GM23338 (cell line): ENCODE measurements at regions not wholly inside any gene's neighbourhood (a gene's known extent, or its start where the extent isn't known, plus 50 kb on each side); places are given as distances from the start of the nearest gene placed in this dataset.

Experiments used
- ATAC-seq: fragments of 200-7000 bp; cut with Tn5 transposase; 3 replicates; pipeline ENCODE4 v1.9.1; 2020
- DNase-seq: peaks from one replicate; pipeline ENCODE4 v3.0.0-alpha.2; 2015; ENCODE audit warnings: low spot score
- H2AFZ ChIP-seq: fragments of 200-600 bp; sonication (generic); 2 replicates; pipeline ENCODE4 v1.8.0; 2016; ENCODE audit warnings: antibody characterized with exemption, mild to moderate bottlenecking, moderate library complexity
- H3F3A ChIP-seq: fragments of 200-600 bp; sonication (generic); replicated peaks from 2 replicates; pipeline ENCODE4 v1.8.0; 2017; ENCODE audit warnings: antibody characterized with exemption, mixed run types, low read depth
- H3K27ac ChIP-seq: fragments of 200-600 bp; sonication (generic); 2 replicates; pipeline ENCODE4 v1.6.1; 2016; ENCODE audit warnings: low read depth
- H3K27me3 ChIP-seq: fragments of 200-600 bp; sonication (generic); 2 replicates; pipeline ENCODE4 v1.8.0; 2016; ENCODE audit warnings: mild to moderate bottlenecking, mixed run types, moderate library complexity; ENCODE audit not compliant: insufficient read depth
- H3K36me3 ChIP-seq: fragments of 200-600 bp; sonication (generic); 2 replicates; pipeline ENCODE4 v1.8.0; 2016; ENCODE audit warnings: mild to moderate bottlenecking; ENCODE audit not compliant: insufficient read depth
- H3K4me1 ChIP-seq: fragments of 200-600 bp; sonication (generic); 2 replicates; pipeline ENCODE4 v1.8.0; 2016; ENCODE audit warnings: mild to moderate bottlenecking, moderate library complexity; ENCODE audit not compliant: insufficient read depth
- H3K4me2 ChIP-seq: fragments of 200-600 bp; sonication (generic); 2 replicates; pipeline ENCODE4 v1.7.1; 2017; ENCODE audit warnings: mixed run types
- H3K4me3 ChIP-seq: fragments of 200-600 bp; sonication (generic); 2 replicates; pipeline ENCODE4 v1.6.1; 2016; ENCODE audit warnings: mixed run types
- H3K79me2 ChIP-seq: fragments of 200-600 bp; sonication (generic); replicated peaks from 2 replicates; pipeline ENCODE4 v1.8.0; 2017; ENCODE audit warnings: mild to moderate bottlenecking; ENCODE audit not compliant: insufficient read depth
- H3K9me2 ChIP-seq: fragments of 200-600 bp; sonication (generic); 2 replicates; pipeline ENCODE4 v1.8.0; 2017; ENCODE audit not compliant: insufficient read depth
- H4K20me1 ChIP-seq: fragments of 200-600 bp; sonication (generic); replicated peaks from 2 replicates; pipeline ENCODE4 v1.8.0; 2017; ENCODE audit warnings: mild to moderate bottlenecking; ENCODE audit not compliant: insufficient read depth
- H3K27ac Mint-ChIP-seq: 2 replicates; pipeline ENCODE4 v1.8.0; 2020; ENCODE audit warnings: inconsistent platforms, mild to moderate bottlenecking, moderate library complexity, mixed read lengths
- H3K27me3 Mint-ChIP-seq: 3 replicates; pipeline ENCODE4 v1.8.0; 2022; ENCODE audit warnings: low read depth, mild to moderate bottlenecking, moderate library complexity, mixed read lengths, inconsistent platforms; ENCODE audit not compliant: insufficient read depth, poor library complexity
- H3K36me3 Mint-ChIP-seq: 3 replicates; pipeline ENCODE4 v1.8.0; 2021; ENCODE audit warnings: low read depth, mild to moderate bottlenecking, inconsistent platforms, moderate library complexity, mixed read lengths
- H3K4me1 Mint-ChIP-seq: 3 replicates; pipeline ENCODE4 v1.8.0; 2020; ENCODE audit warnings: mild to moderate bottlenecking, inconsistent platforms, mixed read lengths
- H3K4me3 Mint-ChIP-seq: 3 replicates; pipeline ENCODE4 v1.8.0; 2021; ENCODE audit warnings: moderate library complexity, mild to moderate bottlenecking, inconsistent platforms, mixed read lengths
- H3K9me3 Mint-ChIP-seq: 3 replicates; pipeline ENCODE4 v1.8.0; 2020; ENCODE audit warnings: moderate library complexity, mild to moderate bottlenecking, inconsistent platforms, mixed read lengths
- CREB1 ChIP-seq: fragments of 250-450 bp; sonication (Bioruptor Pico); IDR thresholded peaks from 2 replicates; pipeline ENCODE4 v1.5.0; 2020; ENCODE audit warnings: low read depth, mild to moderate bottlenecking, moderate library complexity
- EZH2 ChIP-seq: fragments of 200-600 bp; sonication (generic); IDR thresholded peaks from one replicate; pipeline ENCODE4 v1.8.0; 2017; ENCODE audit warnings: antibody characterized with exemption, mild to moderate bottlenecking, low read depth; ENCODE audit not compliant: unreplicated experiment
- EZH2phosphoT487 ChIP-seq: fragments of 200-600 bp; sonication (generic); IDR thresholded peaks from one replicate; pipeline ENCODE4 v1.8.1; 2018; ENCODE audit warnings: antibody characterized with exemption; ENCODE audit not compliant: unreplicated experiment
- JUNB ChIP-seq: IDR thresholded peaks from one replicate; pipeline ENCODE4 v1.6.1; 2016; ENCODE audit warnings: antibody characterized with exemption; ENCODE audit not compliant: unreplicated experiment
- NANOG ChIP-seq: IDR thresholded peaks from 2 replicates; pipeline ENCODE4 v1.6.1; 2016; ENCODE audit warnings: antibody characterized with exemption, borderline replicate concordance
- POLR2AphosphoS5 ChIP-seq: IDR thresholded peaks from 2 replicates; pipeline ENCODE4 v1.6.1; 2016; ENCODE audit warnings: antibody characterized with exemption, low read depth
- STAT1 ChIP-seq: IDR thresholded peaks from one replicate; pipeline ENCODE4 v1.6.1; 2016; ENCODE audit warnings: antibody characterized with exemption; ENCODE audit not compliant: unreplicated experiment
- ZNF114 ChIP-seq: fragments of 250-450 bp; sonication (Bioruptor Pico); IDR thresholded peaks from 2 replicates; pipeline ENCODE4 v1.5.0; 2020; ENCODE audit warnings: mild to moderate bottlenecking, moderate library complexity
- ZNF331 ChIP-seq: fragments of 250-450 bp; sonication (Bioruptor Pico); IDR thresholded peaks from 2 replicates; pipeline ENCODE4 v1.5.0; 2020; ENCODE audit warnings: low read depth, mild to moderate bottlenecking, moderate library complexity
- TF ChIP-seq, protein P1 (sequence below): IDR thresholded peaks from 2 replicates; pipeline ENCODE4 v1.6.1; 2016; ENCODE audit warnings: antibody characterized with exemption
- TF ChIP-seq, protein P2 (sequence below): fragments of 250-450 bp; sonication (Bioruptor Pico); IDR thresholded peaks from 2 replicates; pipeline ENCODE4 v1.5.0; 2020; ENCODE audit warnings: mild to moderate bottlenecking, moderate library complexity
- TF ChIP-seq, protein P3 (sequence below), 2 experiments: fragments of 200-600 bp in 1 of 2; sonication (generic) in 1 of 2; conservative IDR thresholded peaks; 2 replicates each; pipeline versions ENCODE4 v1.5.1 to v1.6.1; 2016 to 2017; ENCODE audit warnings: antibody characterized with exemption in 2 of 2, low read depth in 2 of 2, mild to moderate bottlenecking in 2 of 2, moderate library complexity in 1 of 2
- TF ChIP-seq, protein P4 (sequence below): IDR thresholded peaks from one replicate; pipeline ENCODE4 v1.6.1; 2018; ENCODE audit warnings: antibody characterized with exemption; ENCODE audit not compliant: unreplicated experiment

DNA sequence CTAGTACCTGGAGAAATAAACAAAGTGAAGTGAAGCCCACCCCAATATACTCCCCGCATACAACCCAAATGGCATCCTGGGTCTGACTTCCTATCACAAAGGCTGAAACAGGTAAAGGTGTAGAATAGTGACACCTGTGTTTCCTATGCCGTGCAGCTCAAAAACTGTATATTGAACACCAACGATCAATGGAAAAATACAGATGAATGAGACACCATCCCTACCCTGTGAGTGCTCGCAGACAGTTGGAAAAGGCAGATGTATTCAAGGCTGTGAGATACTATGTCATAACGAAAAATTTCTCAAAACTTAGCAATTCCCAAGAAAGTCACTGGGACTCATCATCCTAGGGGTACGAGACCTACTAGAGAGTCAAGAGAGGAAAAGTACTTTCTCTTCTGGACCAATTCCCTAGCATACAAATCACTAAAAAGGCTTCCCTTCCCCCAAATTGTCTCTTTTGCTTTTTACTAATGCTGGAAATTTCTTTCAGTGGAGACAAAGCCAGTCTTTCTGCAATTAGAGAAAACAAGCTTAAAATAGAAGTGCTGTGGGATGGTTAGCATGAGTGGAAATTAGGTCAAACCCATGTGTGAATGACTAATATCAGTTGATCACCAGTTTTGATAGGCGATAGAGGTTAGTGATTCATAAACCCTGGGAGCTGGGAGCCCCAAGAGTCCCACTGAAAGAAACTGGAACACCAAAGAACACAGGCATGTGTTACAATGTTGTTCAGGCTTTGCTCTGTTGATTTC, 249.7 kb downstream of the SPTSSA start:
- no peaks in the 10 kb centered on the region for H3K4me1 ChIP-seq
- H3K4me2 ChIP-seq, result no peak overlapping the region
- TF ChIP-seq, protein P1, sequence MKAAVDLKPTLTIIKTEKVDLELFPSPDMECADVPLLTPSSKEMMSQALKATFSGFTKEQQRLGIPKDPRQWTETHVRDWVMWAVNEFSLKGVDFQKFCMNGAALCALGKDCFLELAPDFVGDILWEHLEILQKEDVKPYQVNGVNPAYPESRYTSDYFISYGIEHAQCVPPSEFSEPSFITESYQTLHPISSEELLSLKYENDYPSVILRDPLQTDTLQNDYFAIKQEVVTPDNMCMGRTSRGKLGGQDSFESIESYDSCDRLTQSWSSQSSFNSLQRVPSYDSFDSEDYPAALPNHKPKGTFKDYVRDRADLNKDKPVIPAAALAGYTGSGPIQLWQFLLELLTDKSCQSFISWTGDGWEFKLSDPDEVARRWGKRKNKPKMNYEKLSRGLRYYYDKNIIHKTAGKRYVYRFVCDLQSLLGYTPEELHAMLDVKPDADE, result no peak
- no peak for TF ChIP-seq NANOG
- no peak for TF ChIP-seq ZNF331 (CRISPR knock-in tag)
- TF ChIP-seq, protein P2, sequence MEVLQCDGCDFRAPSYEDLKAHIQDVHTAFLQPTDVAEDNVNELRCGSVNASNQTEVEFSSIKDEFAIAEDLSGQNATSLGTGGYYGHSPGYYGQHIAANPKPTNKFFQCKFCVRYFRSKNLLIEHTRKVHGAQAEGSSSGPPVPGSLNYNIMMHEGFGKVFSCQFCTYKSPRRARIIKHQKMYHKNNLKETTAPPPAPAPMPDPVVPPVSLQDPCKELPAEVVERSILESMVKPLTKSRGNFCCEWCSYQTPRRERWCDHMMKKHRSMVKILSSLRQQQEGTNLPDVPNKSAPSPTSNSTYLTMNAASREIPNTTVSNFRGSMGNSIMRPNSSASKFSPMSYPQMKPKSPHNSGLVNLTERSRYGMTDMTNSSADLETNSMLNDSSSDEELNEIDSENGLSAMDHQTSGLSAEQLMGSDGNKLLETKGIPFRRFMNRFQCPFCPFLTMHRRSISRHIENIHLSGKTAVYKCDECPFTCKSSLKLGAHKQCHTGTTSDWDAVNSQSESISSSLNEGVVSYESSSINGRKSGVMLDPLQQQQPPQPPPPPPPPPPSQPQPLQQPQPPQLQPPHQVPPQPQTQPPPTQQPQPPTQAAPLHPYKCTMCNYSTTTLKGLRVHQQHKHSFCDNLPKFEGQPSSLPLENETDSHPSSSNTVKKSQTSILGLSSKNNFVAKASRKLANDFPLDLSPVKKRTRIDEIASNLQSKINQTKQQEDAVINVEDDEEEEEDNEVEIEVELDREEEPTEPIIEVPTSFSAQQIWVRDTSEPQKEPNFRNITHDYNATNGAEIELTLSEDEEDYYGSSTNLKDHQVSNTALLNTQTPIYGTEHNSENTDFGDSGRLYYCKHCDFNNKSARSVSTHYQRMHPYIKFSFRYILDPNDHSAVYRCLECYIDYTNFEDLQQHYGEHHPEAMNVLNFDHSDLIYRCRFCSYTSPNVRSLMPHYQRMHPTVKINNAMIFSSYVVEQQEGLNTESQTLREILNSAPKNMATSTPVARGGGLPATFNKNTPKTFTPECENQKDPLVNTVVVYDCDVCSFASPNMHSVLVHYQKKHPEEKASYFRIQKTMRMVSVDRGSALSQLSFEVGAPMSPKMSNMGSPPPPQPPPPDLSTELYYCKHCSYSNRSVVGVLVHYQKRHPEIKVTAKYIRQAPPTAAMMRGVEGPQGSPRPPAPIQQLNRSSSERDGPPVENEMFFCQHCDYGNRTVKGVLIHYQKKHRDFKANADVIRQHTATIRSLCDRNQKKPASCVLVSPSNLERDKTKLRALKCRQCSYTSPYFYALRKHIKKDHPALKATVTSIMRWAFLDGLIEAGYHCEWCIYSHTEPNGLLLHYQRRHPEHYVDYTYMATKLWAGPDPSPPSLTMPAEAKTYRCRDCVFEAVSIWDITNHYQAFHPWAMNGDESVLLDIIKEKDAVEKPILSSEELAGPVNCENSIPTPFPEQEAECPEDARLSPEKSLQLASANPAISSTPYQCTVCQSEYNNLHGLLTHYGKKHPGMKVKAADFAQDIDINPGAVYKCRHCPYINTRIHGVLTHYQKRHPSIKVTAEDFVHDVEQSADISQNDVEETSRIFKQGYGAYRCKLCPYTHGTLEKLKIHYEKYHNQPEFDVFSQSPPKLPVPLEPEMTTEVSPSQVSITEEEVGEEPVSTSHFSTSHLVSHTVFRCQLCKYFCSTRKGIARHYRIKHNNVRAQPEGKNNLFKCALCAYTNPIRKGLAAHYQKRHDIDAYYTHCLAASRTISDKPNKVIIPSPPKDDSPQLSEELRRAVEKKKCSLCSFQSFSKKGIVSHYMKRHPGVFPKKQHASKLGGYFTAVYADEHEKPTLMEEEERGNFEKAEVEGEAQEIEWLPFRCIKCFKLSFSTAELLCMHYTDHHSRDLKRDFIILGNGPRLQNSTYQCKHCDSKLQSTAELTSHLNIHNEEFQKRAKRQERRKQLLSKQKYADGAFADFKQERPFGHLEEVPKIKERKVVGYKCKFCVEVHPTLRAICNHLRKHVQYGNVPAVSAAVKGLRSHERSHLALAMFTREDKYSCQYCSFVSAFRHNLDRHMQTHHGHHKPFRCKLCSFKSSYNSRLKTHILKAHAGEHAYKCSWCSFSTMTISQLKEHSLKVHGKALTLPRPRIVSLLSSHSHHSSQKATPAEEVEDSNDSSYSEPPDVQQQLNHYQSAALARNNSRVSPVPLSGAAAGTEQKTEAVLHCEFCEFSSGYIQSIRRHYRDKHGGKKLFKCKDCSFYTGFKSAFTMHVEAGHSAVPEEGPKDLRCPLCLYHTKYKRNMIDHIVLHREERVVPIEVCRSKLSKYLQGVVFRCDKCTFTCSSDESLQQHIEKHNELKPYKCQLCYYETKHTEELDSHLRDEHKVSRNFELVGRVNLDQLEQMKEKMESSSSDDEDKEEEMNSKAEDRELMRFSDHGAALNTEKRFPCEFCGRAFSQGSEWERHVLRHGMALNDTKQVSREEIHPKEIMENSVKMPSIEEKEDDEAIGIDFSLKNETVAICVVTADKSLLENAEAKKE (CRISPR knock-in tag), result no peak
- no peak for TF ChIP-seq CREB1 (CRISPR knock-in tag)
- TF ChIP-seq POLR2AphosphoS5, result no peak
- TF ChIP-seq, protein P3, sequence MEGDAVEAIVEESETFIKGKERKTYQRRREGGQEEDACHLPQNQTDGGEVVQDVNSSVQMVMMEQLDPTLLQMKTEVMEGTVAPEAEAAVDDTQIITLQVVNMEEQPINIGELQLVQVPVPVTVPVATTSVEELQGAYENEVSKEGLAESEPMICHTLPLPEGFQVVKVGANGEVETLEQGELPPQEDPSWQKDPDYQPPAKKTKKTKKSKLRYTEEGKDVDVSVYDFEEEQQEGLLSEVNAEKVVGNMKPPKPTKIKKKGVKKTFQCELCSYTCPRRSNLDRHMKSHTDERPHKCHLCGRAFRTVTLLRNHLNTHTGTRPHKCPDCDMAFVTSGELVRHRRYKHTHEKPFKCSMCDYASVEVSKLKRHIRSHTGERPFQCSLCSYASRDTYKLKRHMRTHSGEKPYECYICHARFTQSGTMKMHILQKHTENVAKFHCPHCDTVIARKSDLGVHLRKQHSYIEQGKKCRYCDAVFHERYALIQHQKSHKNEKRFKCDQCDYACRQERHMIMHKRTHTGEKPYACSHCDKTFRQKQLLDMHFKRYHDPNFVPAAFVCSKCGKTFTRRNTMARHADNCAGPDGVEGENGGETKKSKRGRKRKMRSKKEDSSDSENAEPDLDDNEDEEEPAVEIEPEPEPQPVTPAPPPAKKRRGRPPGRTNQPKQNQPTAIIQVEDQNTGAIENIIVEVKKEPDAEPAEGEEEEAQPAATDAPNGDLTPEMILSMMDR (conservative IDR thresholded peaks at IDR 0.05; ENCODE audit: low read depth in 2 of 2), result no peak
- TF ChIP-seq ZNF114 (CRISPR knock-in tag), result no peak
- TF ChIP-seq, protein P4, sequence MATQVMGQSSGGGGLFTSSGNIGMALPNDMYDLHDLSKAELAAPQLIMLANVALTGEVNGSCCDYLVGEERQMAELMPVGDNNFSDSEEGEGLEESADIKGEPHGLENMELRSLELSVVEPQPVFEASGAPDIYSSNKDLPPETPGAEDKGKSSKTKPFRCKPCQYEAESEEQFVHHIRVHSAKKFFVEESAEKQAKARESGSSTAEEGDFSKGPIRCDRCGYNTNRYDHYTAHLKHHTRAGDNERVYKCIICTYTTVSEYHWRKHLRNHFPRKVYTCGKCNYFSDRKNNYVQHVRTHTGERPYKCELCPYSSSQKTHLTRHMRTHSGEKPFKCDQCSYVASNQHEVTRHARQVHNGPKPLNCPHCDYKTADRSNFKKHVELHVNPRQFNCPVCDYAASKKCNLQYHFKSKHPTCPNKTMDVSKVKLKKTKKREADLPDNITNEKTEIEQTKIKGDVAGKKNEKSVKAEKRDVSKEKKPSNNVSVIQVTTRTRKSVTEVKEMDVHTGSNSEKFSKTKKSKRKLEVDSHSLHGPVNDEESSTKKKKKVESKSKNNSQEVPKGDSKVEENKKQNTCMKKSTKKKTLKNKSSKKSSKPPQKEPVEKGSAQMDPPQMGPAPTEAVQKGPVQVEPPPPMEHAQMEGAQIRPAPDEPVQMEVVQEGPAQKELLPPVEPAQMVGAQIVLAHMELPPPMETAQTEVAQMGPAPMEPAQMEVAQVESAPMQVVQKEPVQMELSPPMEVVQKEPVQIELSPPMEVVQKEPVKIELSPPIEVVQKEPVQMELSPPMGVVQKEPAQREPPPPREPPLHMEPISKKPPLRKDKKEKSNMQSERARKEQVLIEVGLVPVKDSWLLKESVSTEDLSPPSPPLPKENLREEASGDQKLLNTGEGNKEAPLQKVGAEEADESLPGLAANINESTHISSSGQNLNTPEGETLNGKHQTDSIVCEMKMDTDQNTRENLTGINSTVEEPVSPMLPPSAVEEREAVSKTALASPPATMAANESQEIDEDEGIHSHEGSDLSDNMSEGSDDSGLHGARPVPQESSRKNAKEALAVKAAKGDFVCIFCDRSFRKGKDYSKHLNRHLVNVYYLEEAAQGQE, result no peak
- no peak for TF ChIP-seq EZH2
- no peak for TF ChIP-seq JUNB
- TF ChIP-seq STAT1, result no peak
- no peak for TF ChIP-seq EZH2phosphoT487
- DNase-seq, result no peak
- Mint-ChIP-seq H3K36me3 (no peaks in the 10 kb centered on the region), H3K4me3 (no peak overlapping the region), H3K4me1 (no peaks in the 10 kb centered on the region), H3K9me3 (no peaks in the 10 kb centered on the region), H3K27ac (no peak overlapping the region), H3K27me3 (no peaks in the 10 kb centered on the region)
- no peak overlapping the region for H3K27ac ChIP-seq
- H3K9me2 ChIP-seq, result peaks cover 5% of the 10 kb centered on the region; the same call in 1 of the 2 replicates
- no peaks in the 10 kb centered on the region for H3F3A ChIP-seq
- H3K27me3 ChIP-seq, result no peaks in the 10 kb centered on the region
- no peaks in the 10 kb centered on the region for H4K20me1 ChIP-seq
- no peak overlapping the region for H3K4me3 ChIP-seq
- H2AFZ ChIP-seq, result peak overlapping the region; percentile 53
- no peak for ATAC-seq
- H3K79me2 ChIP-seq, result no peaks in the 10 kb centered on the region
- no peaks in the 10 kb centered on the region for H3K36me3 ChIP-seq
